NCI-H2196 (cell line): ENCODE measurements at regions not wholly inside any gene's neighbourhood (a gene's known extent, or its start where the extent isn't known, plus 50 kb on each side); places are given as distances from the start of the nearest gene placed in this dataset.
A peak's percentile ranks its signal among the peaks of the same experiment; 100 is the strongest.
"Not testable (repeated sequence)": the region's sequence is repeated elsewhere in the genome, so short reads cannot be mapped to it uniquely, and the experiment has no call there.

Experiments
- DNase-seq: peaks from one replicate; lab custom pipeline; 2025; ENCODE audit not compliant: unreplicated experiment; lab: John Stamatoyannopoulos, UW

GRCh38 chr3:127443581-127444375, 146.8 kb downstream of the TPRA1 start:
- no peak for DNase-seq

GRCh38 chr3:127442506-127442905, 148.0 kb downstream of the TPRA1 start:
- DNase-seq: no peak

GRCh38 chr3:127441764-127442163, 148.8 kb downstream of the TPRA1 start:
- DNase-seq: no peak

- DNase-seq: no peak
Measured at GRCh38 chr3:127440384-127440783, 150.1 kb downstream of the TPRA1 start.

- no peak for DNase-seq
Measured at GRCh38 chr3:127439621-127440020, 150.9 kb downstream of the TPRA1 start.

- no peak for DNase-seq
Measured at GRCh38 chr3:127438951-127439350, 151.1 kb upstream of the PRR20G start.

- DNase-seq: no peak
Measured at GRCh38 chr3:127438371-127438770, 150.5 kb upstream of the PRR20G start.

GRCh38 chr3:127435299-127435698, 147.5 kb upstream of the PRR20G start:
- DNase-seq: not testable (repeated sequence)

GRCh38 chr3:127431066-127431465, 143.2 kb upstream of the PRR20G start:
- DNase-seq: peak; percentile 35

GRCh38 chr3:127428344-127428997, 140.6 kb upstream of the PRR20G start:
- DNase-seq: peak; percentile 64

- DNase-seq: no peak
Measured at GRCh38 chr3:127427666-127428065, 139.8 kb upstream of the PRR20G start.

GRCh38 chr3:127427156-127427555, 139.3 kb upstream of the PRR20G start:
- DNase-seq: no peak

GRCh38 chr3:127426444-127427153, 138.8 kb upstream of the PRR20G start:
- no peak for DNase-seq

GRCh38 chr3:127425505-127426443, 137.9 kb upstream of the PRR20G start:
- no peak for DNase-seq

GRCh38 chr3:127424766-127425504, 137.1 kb upstream of the PRR20G start:
- DNase-seq: no peak

GRCh38 chr3:127423856-127424765, 136.3 kb upstream of the PRR20G start:
- no peak for DNase-seq

GRCh38 chr3:127422663-127423375, 135.0 kb upstream of the PRR20G start:
- no peak for DNase-seq

- no peak for DNase-seq
Measured at GRCh38 chr3:127421943-127422662, 134.3 kb upstream of the PRR20G start.
